ENCODE measurements at regions not wholly inside any gene's neighbourhood (a gene's known extent, or its start where the extent isn't known, plus 50 kb on each side); places are given as distances from the start of the nearest gene placed in this dataset.

DNA sequence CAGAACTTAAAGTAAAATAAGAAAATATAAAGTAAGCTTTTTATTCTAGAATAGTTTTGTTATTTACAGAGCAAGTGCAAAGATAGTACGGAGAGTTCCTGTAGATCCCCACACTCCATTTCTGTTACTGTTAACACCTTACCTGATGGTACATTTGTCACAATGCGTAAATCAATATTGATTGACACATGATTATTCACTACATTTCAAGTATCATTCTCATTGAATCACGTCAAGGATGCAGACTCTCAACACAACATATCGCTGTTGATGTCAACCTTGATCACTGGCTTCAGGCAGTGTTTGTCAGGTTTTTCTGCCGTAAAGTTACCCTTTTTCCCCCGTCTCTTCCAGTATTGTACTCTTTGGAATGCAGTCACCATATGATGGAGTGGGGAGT, 64.2 kb upstream of the WSCD1 start:
- TF ChIP-seq EP300 (IDR thresholded peaks at IDR 0.05; ENCODE audit: borderline replicate concordance) = no peak
- no peak for TF ChIP-seq CEBPB (IDR thresholded peaks at IDR 0.05)

Data from Ishikawa (cell line).